ENCODE measurements at regions not wholly inside any gene's neighbourhood (a gene's known extent, or its start where the extent isn't known, plus 50 kb on each side); places are given as distances from the start of the nearest gene placed in this dataset.
"Not testable (repeated sequence)": the region's sequence is repeated elsewhere in the genome, so short reads cannot be mapped to it uniquely, and the experiment has no call there.

DNA sequence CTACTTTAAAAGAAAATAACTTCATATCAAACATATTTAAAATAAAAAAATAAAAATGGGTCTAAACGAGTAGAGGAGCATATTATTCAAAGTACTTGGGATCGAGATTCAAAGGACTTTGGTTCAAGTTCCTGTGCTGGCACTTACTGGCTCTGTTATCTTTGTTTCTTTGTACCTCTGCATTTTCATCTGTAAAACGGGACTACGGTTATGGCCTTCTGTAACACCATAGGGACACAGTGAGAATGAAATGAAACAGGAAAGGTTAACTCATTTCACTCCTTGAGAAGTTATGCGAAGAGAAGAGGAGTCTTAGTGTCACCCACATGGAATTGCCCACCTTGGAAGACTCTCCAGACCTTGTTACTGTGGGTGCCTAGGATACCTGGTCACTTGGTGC lies 379.1 kb upstream of the CCL2 start:
- Histone ChIP-seq H3K9me3 (replicated peaks; ENCODE audit: insufficient read depth, low read length) (no peaks in the 10 kb centered on the region), H3K27me3 (replicated peaks; ENCODE audit: insufficient read depth, low read length) (no peaks in the 10 kb centered on the region), H3K4me2 (ENCODE audit: low read depth, low read length) (no peak overlapping the region), H3K4me1 (ENCODE audit: low read length) (no peaks in the 10 kb centered on the region), H3F3A (ENCODE audit: insufficient read depth, low read length) (no peaks in the 10 kb centered on the region), H3K27ac (ENCODE audit: low read length) (no peak overlapping the region), H3K9me2 (replicated peaks; ENCODE audit: insufficient read depth, low read length) (no peaks in the 10 kb centered on the region), H3K4me3 (ENCODE audit: low read length) (no peak overlapping the region), H2AFZ (ENCODE audit: low read length) (no peak overlapping the region), H3K79me2 (ENCODE audit: low read length) (no peaks in the 10 kb centered on the region), H4K20me1 (ENCODE audit: insufficient read depth, low read length) (no peaks in the 10 kb centered on the region), H3K36me3 (replicated peaks; ENCODE audit: insufficient read depth, low read length) (no peaks in the 10 kb centered on the region), H3K9ac (ENCODE audit: low read length) (no peak overlapping the region)
- no peak for DNase-seq
- no peak for TF ChIP-seq EZH2 (optimal IDR thresholded peaks at IDR 0.05; ENCODE audit: low read depth, low read length)
- TF ChIP-seq, protein P1, sequence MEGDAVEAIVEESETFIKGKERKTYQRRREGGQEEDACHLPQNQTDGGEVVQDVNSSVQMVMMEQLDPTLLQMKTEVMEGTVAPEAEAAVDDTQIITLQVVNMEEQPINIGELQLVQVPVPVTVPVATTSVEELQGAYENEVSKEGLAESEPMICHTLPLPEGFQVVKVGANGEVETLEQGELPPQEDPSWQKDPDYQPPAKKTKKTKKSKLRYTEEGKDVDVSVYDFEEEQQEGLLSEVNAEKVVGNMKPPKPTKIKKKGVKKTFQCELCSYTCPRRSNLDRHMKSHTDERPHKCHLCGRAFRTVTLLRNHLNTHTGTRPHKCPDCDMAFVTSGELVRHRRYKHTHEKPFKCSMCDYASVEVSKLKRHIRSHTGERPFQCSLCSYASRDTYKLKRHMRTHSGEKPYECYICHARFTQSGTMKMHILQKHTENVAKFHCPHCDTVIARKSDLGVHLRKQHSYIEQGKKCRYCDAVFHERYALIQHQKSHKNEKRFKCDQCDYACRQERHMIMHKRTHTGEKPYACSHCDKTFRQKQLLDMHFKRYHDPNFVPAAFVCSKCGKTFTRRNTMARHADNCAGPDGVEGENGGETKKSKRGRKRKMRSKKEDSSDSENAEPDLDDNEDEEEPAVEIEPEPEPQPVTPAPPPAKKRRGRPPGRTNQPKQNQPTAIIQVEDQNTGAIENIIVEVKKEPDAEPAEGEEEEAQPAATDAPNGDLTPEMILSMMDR (IDR thresholded peaks at IDR 0.05; ENCODE audit: low read length), result no peak
- TF ChIP-seq EZH2phosphoT487 (IDR thresholded peaks at IDR 0.05; ENCODE audit: low read length), result no peak

GRCh38 chr17:33882273-33882672 lies 372.8 kb upstream of the CCL2 start:
- not testable (repeated sequence) for H3K9me3 ChIP-seq (replicated peaks; ENCODE audit: insufficient read depth, low read length); H3K9me2 ChIP-seq (replicated peaks; ENCODE audit: insufficient read depth, low read length); H3K79me2 ChIP-seq (ENCODE audit: low read length); H3K27ac ChIP-seq (ENCODE audit: low read length); H3K4me2 ChIP-seq (ENCODE audit: low read depth, low read length); H2AFZ ChIP-seq (ENCODE audit: low read length); H3K36me3 ChIP-seq (replicated peaks; ENCODE audit: insufficient read depth, low read length); H3K27me3 ChIP-seq (replicated peaks; ENCODE audit: insufficient read depth, low read length); H4K20me1 ChIP-seq (ENCODE audit: insufficient read depth, low read length); DNase-seq; H3K4me3 ChIP-seq (ENCODE audit: low read length); H3K9ac ChIP-seq (ENCODE audit: low read length); H3F3A ChIP-seq (ENCODE audit: insufficient read depth, low read length); H3K4me1 ChIP-seq (ENCODE audit: low read length)

GRCh38 chr17:33882677-33883076 lies 372.4 kb upstream of the CCL2 start:
- H3K79me2 ChIP-seq (ENCODE audit: low read length); H2AFZ ChIP-seq (ENCODE audit: low read length); H3K9ac ChIP-seq (ENCODE audit: low read length); H3K36me3 ChIP-seq (replicated peaks; ENCODE audit: insufficient read depth, low read length); H3K27me3 ChIP-seq (replicated peaks; ENCODE audit: insufficient read depth, low read length); H3F3A ChIP-seq (ENCODE audit: insufficient read depth, low read length); DNase-seq; H3K9me3 ChIP-seq (replicated peaks; ENCODE audit: insufficient read depth, low read length); H3K27ac ChIP-seq (ENCODE audit: low read length); H3K4me2 ChIP-seq (ENCODE audit: low read depth, low read length); H3K4me3 ChIP-seq (ENCODE audit: low read length); H3K4me1 ChIP-seq (ENCODE audit: low read length); H4K20me1 ChIP-seq (ENCODE audit: insufficient read depth, low read length); H3K9me2 ChIP-seq (replicated peaks; ENCODE audit: insufficient read depth, low read length): not testable (repeated sequence)

GRCh38 chr17:33888455-33888854 lies 366.6 kb upstream of the CCL2 start:
- Histone ChIP-seq H3K4me3 (ENCODE audit: low read length) (no peak overlapping the region), H3K79me2 (ENCODE audit: low read length) (no peaks in the 10 kb centered on the region), H3F3A (ENCODE audit: insufficient read depth, low read length) (no peaks in the 10 kb centered on the region), H3K9me2 (replicated peaks; ENCODE audit: insufficient read depth, low read length) (no peaks in the 10 kb centered on the region), H3K4me1 (ENCODE audit: low read length) (no peaks in the 10 kb centered on the region), H3K4me2 (ENCODE audit: low read depth, low read length) (no peak overlapping the region), H4K20me1 (ENCODE audit: insufficient read depth, low read length) (no peaks in the 10 kb centered on the region), H3K36me3 (replicated peaks; ENCODE audit: insufficient read depth, low read length) (no peaks in the 10 kb centered on the region), H3K9me3 (replicated peaks; ENCODE audit: insufficient read depth, low read length) (no peaks in the 10 kb centered on the region), H3K27ac (ENCODE audit: low read length) (no peak overlapping the region), H2AFZ (ENCODE audit: low read length) (no peak overlapping the region), H3K27me3 (replicated peaks; ENCODE audit: insufficient read depth, low read length) (no peaks in the 10 kb centered on the region), H3K9ac (ENCODE audit: low read length) (no peak overlapping the region)
- TF ChIP-seq, protein P1 (IDR thresholded peaks at IDR 0.05; ENCODE audit: low read length), result no peak
- no peak for DNase-seq

Data from MM.1S (cell line).